ENCODE measurements at regions not wholly inside any gene's neighbourhood (a gene's known extent, or its start where the extent isn't known, plus 50 kb on each side); places are given as distances from the start of the nearest gene placed in this dataset.

DNA sequence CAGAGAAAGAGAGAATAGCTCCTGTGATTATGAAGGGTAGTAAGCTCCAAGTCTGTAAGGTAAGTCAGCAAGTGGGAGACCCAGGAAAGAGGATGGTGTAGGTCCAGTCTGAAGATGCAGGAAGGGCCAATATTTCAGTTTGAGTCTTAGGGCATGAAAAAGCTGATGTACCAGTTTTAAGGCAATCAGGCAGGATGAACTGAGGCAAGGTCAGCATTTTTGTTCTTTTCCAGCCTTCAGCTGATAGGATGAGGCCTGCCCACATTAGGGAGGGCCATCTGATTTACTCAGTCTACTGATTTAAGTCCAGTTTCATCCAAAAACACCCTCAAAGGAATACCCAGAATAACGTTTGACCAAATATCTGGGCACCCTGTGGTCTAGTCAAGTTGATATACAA is 347.3 kb downstream of the CMPK2 start:
- no peaks in the 10 kb centered on the region for H3K9me3 ChIP-seq (ENCODE audit: severe bottlenecking)
- H3K4me1 ChIP-seq (ENCODE audit: insufficient read depth, poor library complexity, severe bottlenecking), result no peaks in the 10 kb centered on the region
- TF ChIP-seq, protein P1, sequence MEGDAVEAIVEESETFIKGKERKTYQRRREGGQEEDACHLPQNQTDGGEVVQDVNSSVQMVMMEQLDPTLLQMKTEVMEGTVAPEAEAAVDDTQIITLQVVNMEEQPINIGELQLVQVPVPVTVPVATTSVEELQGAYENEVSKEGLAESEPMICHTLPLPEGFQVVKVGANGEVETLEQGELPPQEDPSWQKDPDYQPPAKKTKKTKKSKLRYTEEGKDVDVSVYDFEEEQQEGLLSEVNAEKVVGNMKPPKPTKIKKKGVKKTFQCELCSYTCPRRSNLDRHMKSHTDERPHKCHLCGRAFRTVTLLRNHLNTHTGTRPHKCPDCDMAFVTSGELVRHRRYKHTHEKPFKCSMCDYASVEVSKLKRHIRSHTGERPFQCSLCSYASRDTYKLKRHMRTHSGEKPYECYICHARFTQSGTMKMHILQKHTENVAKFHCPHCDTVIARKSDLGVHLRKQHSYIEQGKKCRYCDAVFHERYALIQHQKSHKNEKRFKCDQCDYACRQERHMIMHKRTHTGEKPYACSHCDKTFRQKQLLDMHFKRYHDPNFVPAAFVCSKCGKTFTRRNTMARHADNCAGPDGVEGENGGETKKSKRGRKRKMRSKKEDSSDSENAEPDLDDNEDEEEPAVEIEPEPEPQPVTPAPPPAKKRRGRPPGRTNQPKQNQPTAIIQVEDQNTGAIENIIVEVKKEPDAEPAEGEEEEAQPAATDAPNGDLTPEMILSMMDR (IDR thresholded peaks at IDR 0.05; ENCODE audit: poor library complexity, severe bottlenecking), result no peak
- ATAC-seq (ENCODE audit: low read depth), result no peak
- no peak for DNase-seq (ENCODE audit: low spot score)
- no peak overlapping the region for H3K27ac ChIP-seq (ENCODE audit: poor library complexity, severe bottlenecking)
- H3K36me3 ChIP-seq (ENCODE audit: low read depth), result no peaks in the 10 kb centered on the region
- no peak overlapping the region for H3K4me3 ChIP-seq (ENCODE audit: severe bottlenecking)
- no peaks in the 10 kb centered on the region for H3K27me3 ChIP-seq (ENCODE audit: insufficient read depth, poor library complexity, severe bottlenecking)

DNA sequence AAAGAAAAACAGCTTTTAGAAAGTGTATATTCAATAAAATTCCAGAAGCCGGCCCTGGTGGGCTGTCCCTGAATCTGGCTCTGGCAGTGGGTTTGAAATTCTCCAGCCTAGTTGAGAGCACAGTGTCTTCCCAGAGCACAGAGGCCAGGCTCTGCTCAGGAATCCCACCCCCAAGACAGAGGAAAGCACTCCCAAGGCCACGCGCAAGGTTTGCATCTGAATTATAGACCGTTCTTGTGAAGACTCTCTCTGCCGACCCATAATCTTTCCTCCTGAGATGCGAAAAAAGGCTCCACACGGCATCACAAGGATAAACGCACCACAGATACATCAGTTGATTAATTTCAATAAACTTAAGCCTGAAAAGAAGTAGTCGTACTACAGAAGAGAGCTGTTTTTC is 342.2 kb downstream of the CMPK2 start:
- no peak overlapping the region for H3K27ac ChIP-seq (ENCODE audit: poor library complexity, severe bottlenecking)
- no peak for DNase-seq (ENCODE audit: low spot score)
- no peaks in the 10 kb centered on the region for H3K27me3 ChIP-seq (ENCODE audit: insufficient read depth, poor library complexity, severe bottlenecking)

DNA sequence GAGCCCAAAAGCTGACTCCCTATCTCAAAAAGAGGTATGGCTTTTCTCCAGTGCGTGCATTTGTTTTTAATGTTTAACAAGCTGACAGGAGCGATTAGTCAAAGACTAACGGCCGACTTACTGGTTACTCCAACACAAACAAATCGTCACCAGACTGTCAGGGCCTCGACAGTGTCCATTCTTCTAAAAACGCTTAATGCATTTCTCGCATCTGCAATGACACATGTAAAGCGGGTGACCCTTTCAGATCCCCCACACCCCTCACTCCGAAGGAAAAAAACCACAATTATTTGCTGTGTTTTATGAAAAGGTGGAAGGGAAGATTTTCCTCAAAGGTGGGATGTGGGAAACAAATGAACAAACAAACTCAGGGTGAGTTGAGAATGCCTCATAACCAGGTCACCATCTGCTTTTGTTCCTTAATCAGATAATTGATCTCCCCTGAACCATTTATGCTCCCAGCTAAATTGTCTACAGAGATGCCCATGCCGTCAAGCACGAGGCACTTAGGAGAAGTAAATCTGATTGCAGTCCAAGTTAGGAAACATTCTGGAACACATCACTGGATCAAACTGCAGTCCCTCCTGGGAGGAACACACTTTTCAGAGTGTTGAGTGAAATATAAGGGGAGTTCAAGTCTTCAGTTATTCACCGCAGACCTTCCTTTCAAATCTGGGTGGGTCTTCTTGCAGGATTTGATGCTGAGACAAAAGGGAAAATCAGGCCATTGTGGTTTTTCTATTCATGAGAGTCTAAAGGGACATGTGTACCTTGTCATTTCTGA is 340.8 kb downstream of the CMPK2 start:
- ATAC-seq (ENCODE audit: low read depth), result no peak
- no peak overlapping the region for H3K4me3 ChIP-seq (ENCODE audit: severe bottlenecking)
- H3K27ac ChIP-seq (ENCODE audit: poor library complexity, severe bottlenecking), result no peak overlapping the region
- no peaks in the 10 kb centered on the region for H3K36me3 ChIP-seq (ENCODE audit: low read depth)
- no peaks in the 10 kb centered on the region for H3K9me3 ChIP-seq (ENCODE audit: severe bottlenecking)
- H3K4me1 ChIP-seq (ENCODE audit: insufficient read depth, poor library complexity, severe bottlenecking), result no peaks in the 10 kb centered on the region
- TF ChIP-seq, protein P1 (IDR thresholded peaks at IDR 0.05; ENCODE audit: poor library complexity, severe bottlenecking), result no peak
- H3K27me3 ChIP-seq (ENCODE audit: insufficient read depth, poor library complexity, severe bottlenecking), result no peaks in the 10 kb centered on the region
- no peak for DNase-seq (ENCODE audit: low spot score)

More for the DNA sequence above, 342.2 kb downstream of the CMPK2 start:
- ATAC-seq (ENCODE audit: low read depth), result no peak
- Histone ChIP-seq H3K4me3 (ENCODE audit: severe bottlenecking) (no peak overlapping the region), H3K36me3 (ENCODE audit: low read depth) (no peaks in the 10 kb centered on the region), H3K4me1 (ENCODE audit: insufficient read depth, poor library complexity, severe bottlenecking) (no peaks in the 10 kb centered on the region), H3K9me3 (ENCODE audit: severe bottlenecking) (no peaks in the 10 kb centered on the region)
- TF ChIP-seq, protein P1 (IDR thresholded peaks at IDR 0.05; ENCODE audit: poor library complexity, severe bottlenecking), result no peak

DNA sequence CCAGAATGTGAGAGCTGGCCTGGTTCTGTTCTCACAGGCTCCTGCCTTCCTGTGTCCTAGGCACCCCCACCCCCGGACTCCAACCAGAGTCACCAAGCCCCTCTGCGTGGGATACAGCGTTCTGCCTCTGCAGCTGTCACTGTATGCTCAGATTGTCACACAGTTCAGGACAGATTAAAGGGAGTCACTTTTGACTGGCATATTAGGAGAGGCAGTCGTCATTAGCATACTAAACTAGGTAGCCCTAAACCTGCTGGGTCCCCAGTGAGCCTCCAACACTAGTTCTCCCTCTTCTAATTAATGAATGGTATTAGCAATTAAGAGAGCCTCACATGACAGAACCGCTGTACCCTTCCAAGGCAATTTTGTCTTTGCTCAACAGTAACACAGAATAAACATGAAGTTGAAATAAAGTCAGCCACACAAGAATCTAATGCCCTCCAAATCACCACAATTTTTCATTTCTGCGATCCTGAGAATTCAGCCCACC is 340.2 kb downstream of the CMPK2 start:
- DNase-seq (ENCODE audit: low spot score), result no peak

More for the DNA sequence above, 340.2 kb downstream of the CMPK2 start:
- no peak for ATAC-seq (ENCODE audit: low read depth)
- no peaks in the 10 kb centered on the region for H3K27me3 ChIP-seq (ENCODE audit: insufficient read depth, poor library complexity, severe bottlenecking)
- TF ChIP-seq, protein P1 (IDR thresholded peaks at IDR 0.05; ENCODE audit: poor library complexity, severe bottlenecking), result no peak
- no peaks in the 10 kb centered on the region for H3K4me1 ChIP-seq (ENCODE audit: insufficient read depth, poor library complexity, severe bottlenecking)
- H3K4me3 ChIP-seq (ENCODE audit: severe bottlenecking), result no peak overlapping the region
- H3K36me3 ChIP-seq (ENCODE audit: low read depth), result no peaks in the 10 kb centered on the region
- H3K9me3 ChIP-seq (ENCODE audit: severe bottlenecking), result no peaks in the 10 kb centered on the region
- no peak overlapping the region for H3K27ac ChIP-seq (ENCODE audit: poor library complexity, severe bottlenecking)

Measured in RWPE2 (cell line).